Heart left ventricle (tissue), 16 donors: ENCODE measurements at regions not wholly inside any gene's neighbourhood (a gene's known extent, or its start where the extent isn't known, plus 50 kb on each side); places are given as distances from the start of the nearest gene placed in this dataset.

Experiments
- ATAC-seq, 4 donors: fragments of 200-7000 bp; cut with Tn5 transposase; one replicate each; pipeline ENCODE4 v1.9.1; 2020 to 2022; ENCODE audit warnings: moderate library complexity in 4 of 4, mild to moderate bottlenecking in 3 of 4, moderate number of reproducible peaks in 1 of 4
- DNase-seq, 5 donors: peaks; one replicate each; pipeline ENCODE4 v3.0.0-alpha.2; 2020
- H3K27ac ChIP-seq, 12 donors: fragments of 200-600 bp; sonication (generic) in 4 of 12; one replicate each; pipeline versions ENCODE4 v1.5.0 to v1.8.0; 2016 to 2022; ENCODE audit warnings: mild to moderate bottlenecking in 2 of 12
- H3K27me3 ChIP-seq, 9 donors: fragments of 200-600 bp; sonication (generic) in 2 of 9; one replicate each; pipeline versions ENCODE4 v1.5.1 to v1.8.0; 2016 to 2022; ENCODE audit warnings: mild to moderate bottlenecking in 3 of 9
- H3K36me3 ChIP-seq, 9 donors: fragments of 200-600 bp; sonication (generic) in 2 of 9; one replicate each; pipeline versions ENCODE4 v1.5.0 to v1.8.0; 2018 to 2022; ENCODE audit warnings: mild to moderate bottlenecking in 2 of 9
- H3K4me1 ChIP-seq, 12 donors: fragments of 200-600 bp; sonication (generic) in 4 of 12; one replicate each; pipeline versions ENCODE4 v1.5.0 to v1.8.0; 2016 to 2022; ENCODE audit warnings: mild to moderate bottlenecking in 3 of 12
- H3K4me3 ChIP-seq, 12 donors: fragments of 200-600 bp; sonication (generic) in 4 of 12; one replicate each; pipeline versions ENCODE4 v1.5.0 to v1.8.0; 2017 to 2022; ENCODE audit warnings: mild to moderate bottlenecking in 9 of 12, moderate library complexity in 4 of 12
- H3K9me3 ChIP-seq, 12 donors: fragments of 200-600 bp; sonication (generic) in 4 of 12; one replicate each; pipeline versions ENCODE4 v1.5.0 to v1.8.0; 2016 to 2022; ENCODE audit warnings: mild to moderate bottlenecking in 1 of 12
- POLR2A ChIP-seq, 2 donors: fragments of 450-650 bp; IDR thresholded peaks; one replicate each; pipeline ENCODE4 v1.6.1; 2017; ENCODE audit warnings: antibody characterized with exemption in 2 of 2, mild to moderate bottlenecking in 2 of 2, moderate library complexity in 2 of 2
- WGBS, 4 donors: extraction: QIAGEN DNeasy Blood & Tissue Kit in 2 of 4; methylation state at CpG; one replicate each; pipeline versions ENCODE4 v1.1.5 to v1.1.7; 2013 to 2018; 5-methylcytosine and 5-hydroxymethylcytosine counted together
- intact Hi-C, 10 donors: fragments of 100-400 bp; cut with DNase I; formaldehyde crosslinking; loops; one replicate each; pipeline versions ENCODE4 v1.11.1 to v1.14.2; 2022
- TF ChIP-seq, protein P1 (sequence below), 12 donors: fragments of 200-600 bp; sonication (generic) in 4 of 12; IDR thresholded peaks; one replicate each; pipeline versions ENCODE4 v1.5.0 to v1.8.0; 2018 to 2022; ENCODE audit warnings: antibody characterized with exemption in 12 of 12, mild to moderate bottlenecking in 5 of 12
- donor health status: ischemic (EF 13 %, LVEDD 7.1; RV severe dilation, severe dysfunction).
- donor health status: healthy with polysubstance abuse.
- donor health status: DM: no; HTN: yes; CAD: no.
- donor health status: DM: no; HTN: no; CAD: no.
- donor health status: ischemic (EF 25% LVEDD 6.9; RV normal size, moderate dysfunction).
- donor health status: ischemic (EF 25% LVEDD 5.7; RV mildly dilated, moderate dysfunction).
- donor health status: healthy.
- donor health status: DM: yes; HTN: yes; CAD: no.
- donor health status: ischemic (EF 35%, LVEDD 5.7; RV mildly dilated, moderate dysfunction).
- donor health status: nonischemic (EF 11% LVEDD 7.7; RV severe dilation, severe dysfunction).
- donor health status: DM: yes; HTN: yes; CAD: no.
- donor health status: PGD.
- donor health status: ischemic (EF 29% LVEDD 5.4; RV normal size, mild dysfunction).
- donor health status: nonischemic (EF 23%, LVEDD 6.1; RV moderate dilation, normal function).

DNA sequence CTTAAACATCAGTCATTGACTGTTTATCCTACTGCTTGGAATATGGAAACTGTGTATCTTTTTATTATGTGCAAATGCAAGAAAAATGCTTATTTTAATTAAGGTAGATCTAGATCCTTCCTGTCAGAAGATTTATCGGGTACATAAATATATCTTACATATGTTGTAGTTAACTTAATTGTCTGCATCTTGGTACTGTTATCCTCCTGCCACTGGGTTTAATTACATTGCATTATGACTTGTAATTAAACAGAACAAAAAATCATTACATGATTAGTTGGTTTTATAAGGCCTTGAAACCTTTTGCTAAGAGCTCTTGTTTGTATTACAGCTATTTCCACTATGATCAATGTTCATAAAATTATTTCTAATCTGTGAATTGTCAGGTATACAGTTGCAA lies 211.2 kb downstream of the PTGER3 start:
- intact Hi-C loops = no loop called here
- no peak overlapping the region for H3K27ac ChIP-seq

DNA sequence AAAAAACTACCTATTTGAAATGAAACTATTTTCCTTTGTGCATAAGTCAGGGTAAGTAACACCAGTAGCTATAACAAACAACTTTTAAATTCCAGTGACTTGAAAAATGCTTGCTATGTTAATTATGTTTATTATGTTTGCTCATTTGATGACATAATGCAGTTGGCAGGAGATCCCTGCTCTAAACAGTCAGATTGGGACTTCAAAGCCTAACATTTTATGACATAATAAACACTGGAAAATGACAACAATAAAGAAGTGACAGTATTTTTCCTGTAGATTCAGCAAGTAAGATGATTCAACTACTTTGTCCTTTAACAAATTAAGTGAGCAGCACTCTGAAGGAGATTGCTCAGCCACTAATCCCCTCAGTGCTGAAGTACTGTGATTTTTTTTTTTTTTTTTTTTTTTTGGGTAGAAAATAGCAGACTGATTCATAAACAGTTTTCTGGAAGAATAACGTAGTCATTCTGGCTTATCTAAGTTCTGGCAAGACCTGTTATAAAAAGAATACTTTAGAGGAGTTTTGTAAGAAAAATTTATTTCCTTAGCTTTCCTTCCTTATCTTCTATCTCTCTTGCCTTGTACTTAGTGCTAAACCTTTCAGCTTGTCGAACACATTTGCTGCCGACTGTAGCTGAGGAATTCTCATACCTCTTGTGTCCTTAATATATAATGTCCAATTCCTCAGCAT lies 207.2 kb downstream of the PTGER3 start:
- Histone ChIP-seq H3K36me3 (no peaks in the 10 kb centered on the region), H3K4me3 (no peak overlapping the region), H3K9me3 (peaks cover 0 to 3% (median 0%) of the 10 kb centered on the region in 12 donors), H3K27me3 (no peaks in the 10 kb centered on the region), H3K4me1 (no peaks in the 10 kb centered on the region), H3K27ac (no peak overlapping the region)
- no peak for ATAC-seq
- intact Hi-C loops = no loop called here
- TF ChIP-seq, protein P1, sequence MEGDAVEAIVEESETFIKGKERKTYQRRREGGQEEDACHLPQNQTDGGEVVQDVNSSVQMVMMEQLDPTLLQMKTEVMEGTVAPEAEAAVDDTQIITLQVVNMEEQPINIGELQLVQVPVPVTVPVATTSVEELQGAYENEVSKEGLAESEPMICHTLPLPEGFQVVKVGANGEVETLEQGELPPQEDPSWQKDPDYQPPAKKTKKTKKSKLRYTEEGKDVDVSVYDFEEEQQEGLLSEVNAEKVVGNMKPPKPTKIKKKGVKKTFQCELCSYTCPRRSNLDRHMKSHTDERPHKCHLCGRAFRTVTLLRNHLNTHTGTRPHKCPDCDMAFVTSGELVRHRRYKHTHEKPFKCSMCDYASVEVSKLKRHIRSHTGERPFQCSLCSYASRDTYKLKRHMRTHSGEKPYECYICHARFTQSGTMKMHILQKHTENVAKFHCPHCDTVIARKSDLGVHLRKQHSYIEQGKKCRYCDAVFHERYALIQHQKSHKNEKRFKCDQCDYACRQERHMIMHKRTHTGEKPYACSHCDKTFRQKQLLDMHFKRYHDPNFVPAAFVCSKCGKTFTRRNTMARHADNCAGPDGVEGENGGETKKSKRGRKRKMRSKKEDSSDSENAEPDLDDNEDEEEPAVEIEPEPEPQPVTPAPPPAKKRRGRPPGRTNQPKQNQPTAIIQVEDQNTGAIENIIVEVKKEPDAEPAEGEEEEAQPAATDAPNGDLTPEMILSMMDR (IDR thresholded peaks at IDR 0.05) = no peak
- no peak for TF ChIP-seq POLR2A (IDR thresholded peaks at IDR 0.05)
- no peak for DNase-seq
- WGBS, 4 donors = 42 to 48% (median 45%) methylated on average over 3 of the region's 3 CpGs

More for the DNA sequence above, 211.2 kb downstream of the PTGER3 start:
- ATAC-seq (no peak), DNase-seq (no peak)
- H3K4me1 ChIP-seq = no peaks in the 10 kb centered on the region
- H3K27me3 ChIP-seq = no peaks in the 10 kb centered on the region
- no peaks in the 10 kb centered on the region for H3K36me3 ChIP-seq
- no peak for TF ChIP-seq POLR2A (IDR thresholded peaks at IDR 0.05)
- TF ChIP-seq, protein P1 (IDR thresholded peaks at IDR 0.05) = no peak
- no peak overlapping the region for H3K4me3 ChIP-seq
- peaks cover 0 to 11% (median 0%) of the 10 kb centered on the region in 12 donors for H3K9me3 ChIP-seq
- 93 to 98% (median 95%) methylated on average over 1 of the region's 1 CpG for WGBS, 4 donors

DNA sequence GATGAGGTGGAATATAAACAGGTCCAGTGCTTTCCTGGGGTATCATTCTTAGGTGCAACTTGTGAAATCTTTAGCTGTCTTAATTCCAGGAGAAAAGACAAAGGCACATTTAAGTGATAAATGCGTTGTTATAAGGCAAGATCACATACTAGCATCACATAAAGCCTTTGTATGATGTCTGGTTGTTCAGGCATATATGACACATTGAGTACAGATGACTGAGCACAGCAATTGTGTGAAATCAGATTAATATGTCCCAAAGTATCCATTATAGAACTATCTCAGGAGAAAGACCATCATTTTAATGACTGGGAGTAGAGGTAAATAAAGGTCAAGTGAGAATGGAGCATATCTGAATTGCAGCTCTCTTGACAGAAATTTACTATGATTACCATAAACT lies 205.1 kb downstream of the PTGER3 start:
- peaks cover 0 to 3% (median 0%) of the 10 kb centered on the region in 12 donors for H3K9me3 ChIP-seq
- no peak overlapping the region for H3K27ac ChIP-seq
- TF ChIP-seq, protein P1 (IDR thresholded peaks at IDR 0.05) = no peak
- no peak for TF ChIP-seq POLR2A (IDR thresholded peaks at IDR 0.05)
- no peak overlapping the region for H3K4me3 ChIP-seq
- intact Hi-C loops = no loop called here
- H3K27me3 ChIP-seq = no peaks in the 10 kb centered on the region
- ATAC-seq (no peak), DNase-seq (no peak)
- H3K36me3 ChIP-seq = no peaks in the 10 kb centered on the region
- peaks cover 0 to 3% (median 0%) of the 10 kb centered on the region in 12 donors for H3K4me1 ChIP-seq
- WGBS, 4 donors = 54 to 79% (median 73%) methylated on average over 1 of the region's 1 CpG

DNA sequence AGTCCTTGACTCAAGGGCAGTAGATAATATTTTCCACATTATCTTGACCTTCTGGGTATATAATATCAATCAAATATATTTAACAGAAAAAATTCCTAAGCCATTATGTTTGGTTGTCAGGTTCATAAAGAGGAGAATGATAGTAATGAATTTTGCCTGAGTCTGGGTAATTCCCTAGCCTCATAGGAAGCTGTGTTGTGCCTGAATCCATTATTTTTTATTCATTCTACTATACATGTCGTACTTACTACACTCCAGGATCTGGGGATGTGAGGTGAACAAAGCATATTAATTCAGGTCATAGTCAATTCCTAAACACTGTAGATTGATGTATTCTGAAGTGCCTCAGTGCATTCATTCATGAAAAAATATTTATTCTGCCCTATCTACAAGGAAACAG lies 204.2 kb downstream of the PTGER3 start:
- Histone ChIP-seq H3K36me3 (no peaks in the 10 kb centered on the region), H3K27ac (no peak overlapping the region), H3K4me1 (peaks cover 0 to 3% (median 0%) of the 10 kb centered on the region in 12 donors), H3K9me3 (peaks cover 0 to 3% (median 0%) of the 10 kb centered on the region in 12 donors), H3K4me3 (no peak overlapping the region), H3K27me3 (no peaks in the 10 kb centered on the region)
- ATAC-seq (no peak), DNase-seq (no peak)
- intact Hi-C loops = no loop called here
- 79 to 90% (median 85%) methylated on average over 1 of the region's 1 CpG for WGBS, 4 donors
- TF ChIP-seq, protein P1 (IDR thresholded peaks at IDR 0.05) = no peak
- TF ChIP-seq POLR2A (IDR thresholded peaks at IDR 0.05) = no peak
